ENCODE measurements at regions not wholly inside any gene's neighbourhood (a gene's known extent, or its start where the extent isn't known, plus 50 kb on each side); places are given as distances from the start of the nearest gene placed in this dataset.
A peak's percentile ranks its signal among the peaks of the same experiment; 100 is the strongest.

- Histone ChIP-seq H3K4me1 (no peaks in the 10 kb centered on the region), H3K9me3 (no peaks in the 10 kb centered on the region), H3K27ac (no peak overlapping the region), H3K27me3 (peaks cover 0 to 5% (median 0%) of the 10 kb centered on the region in 4 donors), H3K36me3 (no peaks in the 10 kb centered on the region), H3K4me3 (no peak overlapping the region)
- peak in 1 of 2 donors; percentile 82 for DNase-seq
- WGBS, 2 donors = 54 to 60% methylated on average over 19 to 43 of the region's 45 CpGs
- TF ChIP-seq EP300 (IDR thresholded peaks at IDR 0.05) = no peak
- TF ChIP-seq CTCF (IDR thresholded peaks at IDR 0.05) = no peak
- no peak for TF ChIP-seq POLR2A (IDR thresholded peaks at IDR 0.05)
- ATAC-seq (ENCODE audit: low FRiP score in 2 of 2) = peak in 1 of 2 donors; percentile 16
Measured at GRCh38 chr11:116500026-116500946, 272.5 kb downstream of the BUD13 start.

DNA sequence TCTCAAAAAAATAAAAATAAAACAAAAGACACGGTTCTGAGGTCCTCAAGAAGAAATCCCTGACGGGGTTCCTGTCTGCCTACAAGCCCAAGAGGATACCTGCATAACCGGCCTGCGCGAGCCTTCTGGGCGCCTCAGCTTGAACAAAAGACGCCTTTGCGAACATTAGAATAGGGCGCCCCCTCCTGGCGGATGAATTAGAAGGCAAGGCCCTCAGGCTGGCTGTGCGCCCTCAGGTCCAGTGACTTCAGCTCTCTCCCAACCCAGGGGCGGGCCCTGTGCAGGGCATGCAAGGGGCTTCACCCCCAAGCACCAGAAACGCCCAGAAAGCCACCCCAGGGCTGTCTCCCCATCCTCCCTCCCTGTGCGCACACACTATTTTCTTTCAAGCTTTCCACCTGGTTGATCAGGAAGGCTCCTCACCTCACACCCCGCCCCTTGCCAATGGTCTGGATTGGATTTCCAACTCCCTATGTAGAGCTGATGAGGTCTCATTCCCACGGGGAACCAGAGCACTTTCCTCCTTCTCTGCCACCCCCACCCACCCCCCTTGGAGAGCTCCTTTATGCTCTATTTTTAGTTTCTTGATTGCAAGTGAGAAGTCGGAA is 273.3 kb downstream of the BUD13 start:
- DNase-seq = peak; percentile 54 to 66
- Histone ChIP-seq H3K36me3 (no peaks in the 10 kb centered on the region), H3K4me3 (no peak overlapping the region), H3K27ac (no peak overlapping the region), H3K9me3 (no peaks in the 10 kb centered on the region), H3K27me3 (peaks cover 0 to 5% (median 0%) of the 10 kb centered on the region in 4 donors), H3K4me1 (no peaks in the 10 kb centered on the region)
- peak; percentile 63 to 74 for ATAC-seq (ENCODE audit: low FRiP score in 2 of 2)
- WGBS, 2 donors = 24 to 27% methylated on average over 16 to 17 of the region's 17 CpGs
- TF ChIP-seq CTCF (IDR thresholded peaks at IDR 0.05) = peak in 5 of 6 experiments; percentile 25 to 60 (median 50)
- no peak for TF ChIP-seq POLR2A (IDR thresholded peaks at IDR 0.05)
- TF ChIP-seq EP300 (IDR thresholded peaks at IDR 0.05) = no peak
- TF ChIP-seq POLR2AphosphoS5 (IDR thresholded peaks at IDR 0.05) = no peak

DNA sequence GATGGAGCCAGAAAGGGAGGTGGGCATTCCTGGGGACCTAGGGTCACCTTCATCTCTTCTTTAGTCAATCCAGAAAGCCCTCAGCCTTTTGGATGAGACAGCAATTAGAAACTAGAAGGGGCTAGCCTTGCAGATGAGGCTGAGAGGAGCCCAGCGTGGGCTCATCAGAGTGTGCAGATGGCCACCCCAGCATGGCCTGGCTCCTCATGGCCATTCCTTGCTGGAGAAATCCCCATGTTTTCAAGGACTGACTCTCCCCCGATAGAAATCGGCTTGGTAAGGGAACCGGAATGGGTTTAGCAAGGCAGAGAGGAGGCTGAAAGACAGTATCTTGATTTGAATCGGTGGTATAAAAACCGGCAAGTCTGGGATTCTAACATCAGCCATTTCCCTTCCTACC is 274.6 kb downstream of the BUD13 start:
- no peak for DNase-seq
- Histone ChIP-seq H3K9me3 (no peaks in the 10 kb centered on the region), H3K27me3 (peaks cover 0 to 5% (median 0%) of the 10 kb centered on the region in 4 donors), H3K4me3 (no peak overlapping the region), H3K27ac (no peak overlapping the region), H3K4me1 (no peaks in the 10 kb centered on the region), H3K36me3 (no peaks in the 10 kb centered on the region)
- no peak for ATAC-seq (ENCODE audit: low FRiP score in 2 of 2)
- 90% methylated on average over 6 of the region's 6 CpGs for WGBS, 2 donors
- TF ChIP-seq POLR2AphosphoS5 (IDR thresholded peaks at IDR 0.05) (no peak), CTCF (IDR thresholded peaks at IDR 0.05) (no peak), POLR2A (IDR thresholded peaks at IDR 0.05) (no peak), EP300 (IDR thresholded peaks at IDR 0.05) (no peak)

DNA sequence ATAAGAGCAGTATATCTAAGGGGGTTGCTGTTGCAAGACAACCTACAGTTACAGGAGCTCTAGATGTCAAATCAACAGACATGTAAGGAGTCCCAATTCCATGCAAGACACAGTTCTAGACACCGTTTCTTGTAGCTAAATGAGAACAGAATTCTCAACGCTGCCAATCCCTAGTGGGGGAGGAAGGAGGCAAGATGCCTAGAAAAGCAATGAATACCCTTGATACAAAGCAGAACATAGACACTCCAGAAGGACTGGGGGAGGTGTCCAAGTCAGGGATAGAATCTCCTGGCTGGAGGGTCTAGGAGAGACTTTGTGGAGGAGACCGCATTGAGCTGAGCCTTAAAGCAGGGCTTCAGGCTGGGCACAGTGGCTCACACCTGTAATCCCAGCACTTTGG is 280.2 kb downstream of the BUD13 start:
- H3K27ac ChIP-seq = no peak overlapping the region
- WGBS, 2 donors = 88 to 95% methylated on average over 3 of the region's 3 CpGs
- ATAC-seq (ENCODE audit: low FRiP score in 2 of 2) (no peak), DNase-seq (no peak)
- H3K36me3 ChIP-seq = no peaks in the 10 kb centered on the region
- no peaks in the 10 kb centered on the region for H3K4me1 ChIP-seq
- H3K9me3 ChIP-seq = no peaks in the 10 kb centered on the region
- no peak for TF ChIP-seq CTCF (IDR thresholded peaks at IDR 0.05)
- no peak for TF ChIP-seq EP300 (IDR thresholded peaks at IDR 0.05)
- no peak for TF ChIP-seq POLR2A (IDR thresholded peaks at IDR 0.05)
- no peak for TF ChIP-seq POLR2AphosphoS5 (IDR thresholded peaks at IDR 0.05)
- no peak overlapping the region for H3K4me3 ChIP-seq
- H3K27me3 ChIP-seq = no peaks in the 10 kb centered on the region
